ENCODE measurements at regions not wholly inside any gene's neighbourhood (a gene's known extent, or its start where the extent isn't known, plus 50 kb on each side); places are given as distances from the start of the nearest gene placed in this dataset.
A peak's percentile ranks its signal among the peaks of the same experiment; 100 is the strongest.

DNA sequence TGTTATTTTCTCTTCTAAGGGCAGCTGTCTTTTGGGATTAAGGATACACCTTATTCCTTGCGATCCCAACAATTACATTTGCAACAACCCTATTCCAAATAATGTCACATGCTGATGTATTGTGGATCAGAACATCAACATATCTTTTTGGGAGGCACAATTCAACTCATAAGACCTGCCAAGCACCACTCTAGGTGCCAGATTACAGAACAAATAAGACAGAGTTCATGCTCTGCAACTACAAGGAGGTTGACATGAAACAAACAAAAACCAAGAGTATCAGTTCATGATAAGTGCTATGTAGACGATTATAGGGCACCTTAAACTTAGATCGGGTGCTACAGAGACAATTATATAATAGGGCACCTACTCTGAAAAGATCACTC is 203.2 kb upstream of the SGK1 start:
- DNase-seq = no peak

DNA sequence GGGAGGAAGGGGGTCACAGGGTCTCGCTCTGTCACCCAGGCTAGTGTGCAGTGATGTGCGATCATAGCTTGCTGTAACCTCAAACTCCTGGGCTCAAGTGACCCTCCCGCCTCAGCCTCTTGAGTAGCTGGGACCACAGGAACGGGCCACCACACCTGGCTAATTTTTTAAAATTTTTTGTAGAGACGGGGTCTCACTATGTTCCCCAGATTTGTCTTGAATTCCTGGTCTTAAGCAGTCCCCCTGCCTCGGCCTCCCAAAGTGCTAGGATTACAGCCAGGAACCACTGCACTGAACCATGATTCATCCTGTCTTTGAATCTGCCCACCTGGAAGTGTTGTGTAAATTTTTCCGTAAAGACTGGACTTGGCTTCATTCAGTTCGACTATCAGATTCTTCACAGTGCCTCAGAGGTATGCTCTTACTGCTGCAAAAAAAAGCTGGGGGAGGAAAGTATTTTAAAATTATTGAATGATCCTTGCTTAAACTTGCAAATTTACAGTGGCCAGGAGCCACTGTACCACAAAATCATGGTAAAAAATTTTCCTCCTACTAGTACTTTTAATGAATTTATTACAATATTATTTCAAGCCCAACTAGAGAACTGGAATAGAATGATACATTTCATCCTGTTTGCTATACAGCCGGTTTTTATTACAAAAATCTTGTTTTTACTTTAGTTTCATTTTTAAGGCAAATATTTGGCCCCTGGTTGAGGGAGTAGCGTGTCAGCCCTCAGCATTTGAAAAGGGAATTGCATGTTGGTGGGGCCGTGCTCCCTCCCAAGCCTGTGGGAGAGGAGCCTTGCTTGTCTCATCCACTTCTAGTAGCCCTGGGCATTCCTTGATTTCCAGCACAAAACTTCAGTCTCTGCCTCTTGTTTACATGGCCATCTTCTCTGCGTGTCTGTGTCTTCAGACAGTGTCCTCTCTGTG is 202.5 kb upstream of the SGK1 start:
- DNase-seq = no peak

DNA sequence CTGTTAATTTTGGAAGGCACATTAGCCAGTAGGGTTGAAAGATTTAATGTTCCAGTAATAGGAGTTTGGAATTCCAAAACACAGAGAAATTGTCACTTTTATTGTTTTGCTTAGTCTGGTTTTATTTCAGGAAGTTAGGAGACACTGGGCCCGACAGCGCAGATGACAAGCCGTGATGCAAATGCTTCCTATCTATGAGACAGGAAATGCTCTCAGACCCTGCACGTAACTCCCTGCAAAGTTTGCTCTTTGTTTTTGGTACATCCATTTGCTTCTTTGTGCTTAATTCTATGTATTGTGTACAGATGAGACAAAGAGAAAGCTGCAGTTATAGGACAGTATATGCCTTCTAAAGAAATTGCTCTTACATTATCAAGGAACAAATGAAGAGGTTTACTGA is 201.6 kb upstream of the SGK1 start:
- DNase-seq = peak; percentile 76 to 81 (median 81)

DNA sequence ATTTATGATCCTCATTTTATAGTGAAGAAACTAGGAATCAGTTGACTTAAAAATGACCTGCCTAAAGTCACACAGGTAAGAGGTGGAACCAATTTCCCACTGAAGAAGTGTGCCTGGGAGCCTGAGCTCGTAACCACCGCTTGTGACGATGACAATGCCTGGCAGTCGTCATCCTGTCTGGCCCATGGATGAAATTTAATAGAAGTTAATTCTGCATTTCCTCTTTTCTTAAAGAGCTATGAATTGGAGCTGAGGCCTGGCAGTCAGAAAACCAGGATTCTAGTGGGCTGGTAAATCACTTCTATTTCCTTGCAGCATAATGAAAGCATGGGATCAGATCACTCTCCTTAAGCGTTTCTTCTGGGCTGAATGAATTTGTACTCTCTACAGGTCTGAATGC is 200.0 kb upstream of the SGK1 start:
- DNase-seq = peak; percentile 66 to 79 (median 73)

DNA sequence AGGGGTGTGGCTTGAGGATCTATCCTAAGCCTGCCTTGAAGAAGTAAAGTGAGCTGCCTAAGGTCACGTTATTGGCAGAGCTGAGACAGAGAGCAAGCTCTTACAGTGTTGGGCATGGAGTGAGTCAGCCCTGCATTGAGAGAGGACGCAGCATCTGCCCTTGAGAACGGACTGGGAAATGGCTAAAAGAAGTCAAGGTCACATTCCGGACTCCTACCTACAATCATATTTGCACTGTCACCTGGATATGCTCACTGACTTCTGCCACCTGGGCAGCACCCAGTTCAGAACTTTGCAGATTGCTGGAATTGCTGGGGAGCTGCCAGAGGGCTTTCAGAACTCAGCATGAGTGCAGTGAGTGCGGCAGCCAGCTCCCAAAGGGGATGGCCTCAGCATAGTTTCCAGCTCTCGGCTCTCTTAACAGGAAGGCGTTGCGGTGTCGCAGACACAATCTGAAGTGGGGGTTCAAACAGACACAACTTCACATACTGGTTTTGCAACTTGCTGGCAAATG is 199.3 kb upstream of the SGK1 start:
- peak; percentile 55 to 57 (median 56) for DNase-seq

DNA sequence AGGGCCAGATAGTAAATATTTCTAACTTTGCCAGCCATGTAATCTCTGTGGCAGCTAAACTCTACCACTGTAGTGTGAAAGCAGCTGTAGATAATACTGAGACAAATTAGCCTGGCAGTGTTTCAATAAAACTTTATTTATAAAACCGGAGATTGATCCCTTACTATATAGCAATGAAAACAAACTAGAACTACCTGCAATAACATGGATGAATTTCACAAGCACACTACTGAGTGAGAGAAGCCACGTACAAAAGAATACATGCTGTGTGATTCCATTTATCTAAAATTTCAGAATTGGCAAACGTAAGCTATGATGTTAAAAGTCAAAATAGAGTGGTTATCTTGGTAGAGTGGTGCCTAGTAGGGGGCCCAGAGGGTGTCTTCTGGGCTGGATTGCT is 198.7 kb upstream of the SGK1 start:
- no peak for DNase-seq

DNA sequence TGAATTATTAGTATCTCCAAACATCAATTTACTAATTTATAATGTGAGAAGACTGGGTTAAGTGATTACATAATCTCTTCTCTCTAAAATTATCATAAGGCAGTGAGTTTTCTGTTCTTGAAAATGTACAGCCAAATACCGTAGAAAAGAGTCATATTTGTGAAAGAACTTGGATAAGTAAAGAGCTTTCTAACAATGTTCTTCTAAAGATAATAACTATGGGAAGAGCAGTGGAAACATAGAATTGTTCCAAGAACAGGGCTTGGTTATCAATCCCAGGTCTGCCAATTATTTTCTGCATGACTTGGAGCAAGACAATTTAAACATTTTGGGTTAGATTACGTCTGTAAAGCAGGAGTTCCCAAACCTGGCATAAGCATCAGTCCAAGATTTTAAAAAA is 198.1 kb upstream of the SGK1 start:
- DNase-seq = no peak

DNA sequence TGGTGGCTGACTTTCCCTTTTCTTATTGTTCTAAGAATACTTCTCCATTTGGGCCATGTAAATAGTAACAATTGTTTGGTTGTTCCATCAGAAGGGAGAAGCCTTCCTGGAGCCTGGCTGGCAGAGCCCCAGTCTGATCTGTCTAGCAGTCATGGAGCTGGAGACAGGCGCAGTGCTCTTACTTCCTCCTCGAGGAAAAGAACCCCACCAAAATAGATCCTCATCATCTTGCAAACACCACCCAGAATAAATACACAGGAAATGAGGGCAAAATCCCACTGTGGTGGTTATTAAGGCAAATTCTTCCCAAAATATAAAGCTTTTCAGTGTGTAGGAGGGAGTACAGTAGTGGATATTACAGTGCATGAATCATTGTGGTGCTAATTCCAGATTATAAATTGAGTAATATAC is 195.1 kb upstream of the SGK1 start:
- peak; percentile 66 to 74 (median 66) for DNase-seq

DNA sequence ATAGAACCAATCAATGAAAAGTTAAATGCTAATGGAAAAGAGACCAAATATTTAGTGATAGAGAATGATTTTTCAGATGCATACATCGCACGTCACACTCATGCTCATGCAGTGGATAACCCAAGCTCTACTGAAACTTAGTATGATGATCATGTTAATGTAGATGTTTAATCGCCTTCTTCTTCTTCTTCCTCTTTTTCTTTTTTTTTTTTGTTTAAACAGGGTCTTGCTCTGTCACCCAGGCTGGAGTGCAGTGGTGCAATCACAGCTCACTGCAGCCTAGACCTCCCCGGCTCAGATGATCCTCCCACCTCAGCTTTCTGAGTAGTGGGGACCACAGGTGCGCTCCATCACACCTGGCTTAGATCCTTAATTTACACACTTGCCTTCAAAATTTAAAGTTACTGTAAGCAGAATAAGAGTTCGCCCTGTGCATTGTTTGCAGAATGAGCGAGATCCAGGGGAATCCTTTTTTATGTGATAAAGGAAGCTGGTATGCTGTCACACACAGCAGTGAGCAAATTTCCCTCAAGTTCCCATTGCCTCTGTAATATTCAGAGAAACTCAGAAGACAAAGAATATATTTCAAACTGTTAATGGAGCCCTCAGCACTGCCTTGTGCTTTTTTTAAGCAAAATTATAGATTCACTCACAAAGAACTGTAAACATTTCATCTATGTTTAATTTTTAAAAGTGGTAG is 194.2 kb upstream of the SGK1 start:
- peak; percentile 46 to 61 (median 52) for DNase-seq

DNA sequence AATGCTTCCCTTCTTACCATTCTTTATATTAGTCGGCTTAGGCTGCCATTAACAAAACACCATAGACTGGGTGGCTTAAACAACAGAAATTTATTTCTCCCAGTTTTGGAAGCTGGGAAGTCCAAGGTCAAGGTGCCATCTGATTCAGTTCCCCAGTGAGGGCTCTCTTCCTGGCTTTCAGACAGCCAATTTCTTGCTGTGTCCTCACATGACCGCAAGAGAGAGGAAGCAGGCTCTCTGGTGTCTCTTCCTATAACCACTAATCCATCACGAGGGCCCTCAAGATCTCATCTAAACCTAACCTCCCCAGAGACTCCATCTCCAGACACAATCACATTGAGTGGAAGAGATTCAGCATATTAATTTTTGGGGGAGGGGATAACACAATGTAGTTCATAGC is 193.0 kb upstream of the SGK1 start:
- DNase-seq = peak; percentile 60 to 66 (median 63)

DNA sequence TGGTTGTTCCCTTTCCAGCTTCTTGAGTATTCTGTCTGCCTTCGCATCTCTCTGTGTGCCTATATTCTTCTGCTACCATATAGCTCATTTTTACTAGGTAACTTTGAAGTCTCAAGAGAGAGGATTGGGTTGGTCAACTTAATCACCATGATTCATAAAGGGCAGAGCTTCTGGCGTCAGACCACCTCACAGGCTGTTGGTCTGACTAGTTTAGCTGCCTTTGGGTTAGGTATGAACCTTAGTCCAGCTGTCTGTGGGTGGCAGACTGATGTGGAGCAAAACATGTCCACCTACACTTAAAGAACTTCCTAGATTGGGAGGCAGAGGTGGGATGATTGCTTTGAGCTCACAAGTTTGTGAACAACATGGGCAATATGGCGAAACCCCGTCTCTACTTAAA is 192.2 kb upstream of the SGK1 start:
- DNase-seq = peak; percentile 25 to 52 (median 37)

DNA sequence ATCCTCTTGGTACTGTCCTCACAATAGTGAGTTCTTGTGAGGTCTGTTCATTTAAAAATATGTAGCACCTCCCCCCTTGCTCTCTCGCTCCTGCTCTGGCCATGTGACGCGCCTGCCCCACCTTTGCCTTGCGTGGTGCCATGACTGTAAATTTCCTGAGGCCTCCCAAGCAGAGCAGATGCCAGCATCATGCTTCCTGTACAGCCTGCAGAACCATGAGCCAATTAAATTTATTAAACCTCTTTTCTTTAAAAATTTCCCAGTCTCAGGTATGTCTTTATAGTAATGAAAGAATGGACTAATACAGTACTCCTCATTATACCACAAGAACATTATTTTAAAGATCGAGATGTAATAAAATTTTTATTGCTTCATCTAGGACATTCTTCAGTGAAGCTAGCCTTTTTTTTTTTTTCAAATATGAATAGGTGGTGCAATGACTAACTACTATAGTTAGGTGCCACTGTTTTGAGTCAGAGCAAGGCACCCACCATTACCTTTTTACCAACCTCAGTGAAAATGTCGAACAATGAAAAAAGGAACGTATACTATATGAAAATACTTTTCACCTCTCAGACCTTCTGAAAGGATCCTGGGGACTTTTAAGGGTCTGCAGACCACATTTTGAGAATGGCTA is 191.1 kb upstream of the SGK1 start:
- DNase-seq = no peak

DNA sequence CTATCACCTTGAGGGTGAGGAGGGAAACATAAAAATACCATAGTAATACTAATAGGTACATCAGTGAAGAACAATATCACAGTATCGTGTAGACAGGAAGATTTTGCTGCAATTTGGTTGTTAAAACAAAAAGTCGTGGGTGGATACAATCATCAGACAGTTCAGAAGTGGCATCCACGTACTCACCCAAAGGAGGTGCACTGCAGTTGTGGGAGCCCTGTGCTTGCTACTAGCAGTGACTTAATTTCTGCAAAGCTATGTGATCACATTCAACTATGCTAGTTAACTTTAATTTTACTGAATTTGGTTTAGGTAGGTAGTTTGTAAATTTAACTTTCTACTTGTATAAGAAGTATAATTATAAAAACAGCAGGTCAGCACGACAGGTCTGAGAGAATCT is 188.2 kb upstream of the SGK1 start:
- DNase-seq = no peak

DNA sequence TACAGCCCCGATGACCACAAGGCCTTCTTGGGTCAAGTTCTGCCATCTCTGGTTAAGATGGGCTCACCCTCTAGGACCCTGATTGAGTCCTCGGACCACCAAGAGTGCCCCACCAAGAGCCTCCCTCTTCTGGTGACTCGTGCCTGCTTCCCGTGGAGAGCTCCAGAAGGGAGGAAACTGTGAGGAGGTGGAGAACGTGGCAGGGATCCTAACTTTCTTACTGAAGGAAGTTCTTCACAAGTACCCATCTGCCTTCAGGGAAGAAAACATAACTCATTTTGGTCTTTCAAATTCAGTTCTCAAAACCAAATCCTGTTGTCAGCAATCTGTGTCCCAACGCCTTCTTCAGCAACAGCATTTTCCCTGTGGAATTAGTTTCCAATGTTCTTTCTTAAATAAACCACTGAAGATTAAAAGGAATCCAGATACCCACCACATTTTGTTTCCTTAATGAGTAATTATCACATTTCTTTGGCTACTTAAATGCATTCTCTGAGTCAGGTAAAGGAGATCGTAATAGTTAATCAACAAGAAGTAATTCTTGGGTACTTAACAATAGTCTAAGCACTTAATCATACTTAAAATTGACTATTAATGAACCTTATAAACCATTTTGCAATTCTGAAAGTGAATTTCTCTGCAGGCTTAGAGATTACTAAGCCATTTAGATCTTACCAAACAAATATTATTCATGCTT is 185.8 kb upstream of the SGK1 start:
- DNase-seq = no peak

DNA sequence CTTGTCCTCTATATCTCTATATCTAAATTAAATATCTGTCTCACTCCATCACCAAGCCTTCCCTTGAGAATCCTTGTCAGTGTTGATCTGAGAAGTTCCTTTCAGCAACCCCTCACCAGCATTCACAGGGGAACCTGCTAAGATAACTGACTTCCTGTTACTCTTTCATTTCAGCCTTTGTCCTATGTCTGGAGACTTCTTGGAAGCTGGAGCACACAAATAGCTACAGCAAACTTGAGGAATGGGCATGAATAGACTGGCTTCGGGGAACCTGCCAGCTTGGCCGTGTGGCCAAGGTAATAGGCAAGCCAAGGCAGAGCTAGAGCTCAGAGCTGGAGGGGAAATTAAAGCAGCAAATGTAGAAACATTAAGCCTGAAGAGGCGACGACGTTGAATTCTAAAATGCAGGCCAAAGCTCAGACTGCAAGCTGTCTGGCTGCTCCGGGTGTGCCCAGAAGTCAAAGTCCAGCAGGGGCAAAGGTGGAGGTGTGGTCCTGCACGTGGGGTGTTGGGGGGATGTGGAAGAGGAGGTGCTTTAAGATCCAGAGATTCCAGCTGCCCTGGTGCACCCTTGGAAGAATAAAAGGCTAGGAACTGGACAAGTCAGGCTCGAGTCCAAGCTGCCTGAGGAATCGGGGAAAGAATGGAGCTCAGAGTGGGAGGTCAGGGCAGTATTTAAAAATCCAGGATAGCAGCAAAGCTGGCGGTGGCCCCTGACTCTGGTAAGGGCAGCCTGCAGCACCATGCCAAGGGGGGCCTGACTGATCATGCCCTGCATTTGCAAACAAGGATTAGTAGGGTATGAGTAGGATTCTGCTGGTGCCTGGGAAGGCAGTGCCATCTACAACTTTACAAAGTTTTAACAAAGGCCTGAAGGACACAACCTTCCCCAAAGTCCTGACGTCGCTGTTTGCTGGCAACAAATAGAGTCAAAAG is 185.0 kb upstream of the SGK1 start:
- DNase-seq = no peak

DNA sequence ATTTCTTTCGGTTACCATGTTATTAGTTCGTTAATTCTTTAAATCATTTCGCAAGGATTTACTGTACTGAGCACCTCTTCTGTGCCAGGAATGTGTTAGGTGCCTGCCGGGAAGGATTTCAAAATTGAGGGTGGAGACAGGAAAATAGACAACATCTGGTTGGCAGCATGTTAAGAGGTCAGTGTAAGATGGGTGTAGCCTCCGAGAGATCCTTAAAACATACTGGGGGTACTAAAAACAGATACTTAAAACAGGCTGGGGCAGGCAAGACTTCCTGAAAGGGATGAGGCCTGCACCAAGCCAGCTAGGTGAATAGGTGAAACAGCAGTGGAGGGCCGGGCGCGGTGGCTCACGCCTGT is 178.0 kb upstream of the SGK1 start:
- no peak for DNase-seq

DNA sequence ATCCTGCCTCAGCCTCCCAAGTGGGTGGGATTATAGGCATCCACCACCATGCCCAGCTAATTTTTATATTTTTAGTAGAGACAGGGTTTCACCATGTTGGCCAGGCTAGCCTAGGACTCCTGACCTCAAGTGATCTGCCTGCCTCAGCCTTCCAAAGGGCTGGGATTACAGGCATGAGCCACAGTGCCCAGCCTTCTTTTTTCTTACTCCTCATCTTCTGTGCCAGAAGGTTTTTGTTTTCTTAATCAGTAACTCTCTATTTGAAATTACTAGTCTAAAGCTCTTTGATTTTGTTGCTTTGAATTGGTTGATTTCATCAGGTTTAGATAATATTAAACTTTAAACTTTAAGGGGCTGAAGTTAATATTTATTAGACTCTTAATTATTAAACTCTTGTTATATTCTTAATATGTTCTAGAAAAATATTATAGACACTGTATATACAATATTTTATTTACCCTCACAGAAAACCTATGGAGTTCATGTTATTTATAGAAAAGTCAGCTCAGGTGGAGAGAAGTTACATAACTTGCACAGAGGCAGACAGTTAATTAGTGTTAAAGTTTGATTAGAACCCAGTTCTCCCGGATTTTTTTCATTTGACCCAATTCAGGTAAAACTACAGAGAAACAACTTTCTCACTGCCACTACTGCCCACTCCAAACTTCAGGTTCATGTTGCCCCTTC is 177.4 kb upstream of the SGK1 start:
- no peak for DNase-seq

DNA sequence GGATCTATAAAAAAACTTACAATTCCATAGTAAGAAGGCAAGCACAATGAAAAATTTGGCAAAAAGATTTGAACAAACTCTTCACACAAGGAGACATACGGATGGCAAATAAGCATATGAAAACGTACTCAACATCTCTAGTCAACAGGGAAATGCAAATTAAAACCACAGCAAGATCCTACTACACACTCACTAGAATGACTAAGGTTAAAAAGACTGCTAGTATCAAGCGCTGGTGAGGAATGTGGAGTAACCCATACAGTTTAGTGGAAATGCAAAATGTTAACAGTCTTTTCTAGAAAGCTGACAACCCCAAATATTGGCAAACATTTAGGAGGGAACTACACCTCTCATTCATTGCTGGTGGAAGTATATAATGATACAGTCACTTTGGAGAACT is 175.9 kb upstream of the SGK1 start:
- DNase-seq = no peak

DNA sequence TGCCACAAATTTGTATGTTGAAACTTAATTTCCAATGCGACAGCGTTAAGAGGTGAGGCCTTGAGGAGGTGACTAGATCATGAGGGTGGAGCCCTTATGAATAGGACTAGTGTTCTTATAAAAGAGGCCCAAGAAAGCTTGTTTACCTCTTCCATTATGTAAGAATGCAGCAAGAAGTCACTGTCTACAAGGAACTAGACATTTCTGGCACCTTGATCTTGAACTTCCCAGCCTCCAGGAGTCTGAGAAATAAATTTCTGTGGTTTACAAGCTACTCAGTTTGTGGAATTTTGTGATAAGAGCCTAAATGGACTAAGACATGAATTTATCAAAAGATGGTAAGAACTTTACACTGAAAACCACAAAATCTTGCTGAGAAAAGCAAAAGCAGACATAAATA is 173.6 kb upstream of the SGK1 start:
- no peak for DNase-seq

DNA sequence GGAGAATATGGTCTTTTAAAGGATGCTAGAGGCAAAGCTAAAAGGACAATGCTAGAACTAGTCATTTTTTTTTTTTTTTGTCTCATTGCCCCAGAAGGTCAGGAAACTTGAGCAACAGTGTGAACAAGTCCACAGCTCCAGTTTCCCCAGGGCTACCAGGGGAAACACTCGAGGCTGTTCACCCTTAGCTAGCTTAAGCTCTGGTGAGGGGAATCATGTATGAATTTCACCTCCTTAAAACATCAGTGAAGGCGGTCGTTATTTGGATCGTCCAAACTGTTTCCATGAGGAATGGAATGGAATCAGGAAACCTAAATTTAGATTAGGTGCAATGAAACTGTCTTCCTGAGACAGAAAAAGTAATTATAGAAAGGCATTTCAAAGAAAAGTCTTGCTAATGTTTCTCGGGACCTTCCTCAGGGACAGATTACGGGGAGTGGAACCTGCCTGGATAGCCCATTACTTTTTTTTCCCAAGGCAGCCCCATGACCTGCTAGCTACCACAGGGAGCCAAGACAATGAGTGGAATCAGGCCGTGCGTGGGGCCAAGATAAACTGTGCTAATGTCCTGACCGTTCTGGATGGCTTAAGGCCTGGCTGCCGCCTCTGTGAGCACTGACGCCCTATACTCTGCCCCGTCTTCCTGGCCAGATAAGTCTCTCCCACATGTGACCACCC is 164.8 kb upstream of the SGK1 start:
- DNase-seq = no peak

DNA sequence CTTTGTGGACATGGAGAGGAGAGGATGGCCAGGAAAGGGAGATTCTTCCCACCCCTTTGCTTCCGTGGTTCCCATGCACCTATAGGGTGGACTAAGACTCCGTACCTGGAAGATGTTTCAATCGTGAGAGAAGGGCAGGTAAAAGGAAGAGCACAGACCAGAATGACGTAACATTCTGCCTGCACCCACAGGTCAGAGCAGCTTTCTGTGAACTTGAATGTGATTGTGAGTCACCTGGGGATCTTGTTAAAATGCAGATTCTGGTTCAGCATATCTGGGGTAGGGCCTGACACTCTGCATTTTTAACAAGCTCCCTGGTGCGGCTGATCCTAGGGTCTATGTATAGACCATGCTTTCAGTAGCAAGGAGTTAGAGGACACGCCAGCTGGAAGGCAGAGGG is 164.1 kb upstream of the SGK1 start:
- no peak for DNase-seq

Measured in suppressor macrophage treated with lipopolysaccharide for 1 hour (primary cell).